ENCODE measurements at regions not wholly inside any gene's neighbourhood (a gene's known extent, or its start where the extent isn't known, plus 50 kb on each side); places are given as distances from the start of the nearest gene placed in this dataset.

- DNase-seq: no peak
- Mint-ChIP-seq H3K36me3 (ENCODE audit: low read depth) (no peaks in the 10 kb centered on the region), H3K27me3 (ENCODE audit: low read depth, poor library complexity) (no peaks in the 10 kb centered on the region), H3K4me1 (no peaks in the 10 kb centered on the region), H3K27ac (no peak overlapping the region), H3K4me3 (no peak overlapping the region), H3K9me3 (no peaks in the 10 kb centered on the region)
- no peak for TF ChIP-seq CTCF (IDR thresholded peaks at IDR 0.05)
Measured at GRCh38 chr1:194374649-194375048, 1188.2 kb upstream of the B3GALT2 start.

- Mint-ChIP-seq H3K36me3 (ENCODE audit: low read depth) (no peaks in the 10 kb centered on the region), H3K27ac (no peak overlapping the region), H3K27me3 (ENCODE audit: low read depth, poor library complexity) (no peaks in the 10 kb centered on the region), H3K9me3 (no peaks in the 10 kb centered on the region), H3K4me1 (no peaks in the 10 kb centered on the region), H3K4me3 (no peak overlapping the region)
- DNase-seq: no peak
- TF ChIP-seq CTCF (IDR thresholded peaks at IDR 0.05): no peak
Measured at GRCh38 chr1:194372266-194372665, 1185.9 kb upstream of the B3GALT2 start.

- DNase-seq: no peak
- Mint-ChIP-seq H3K4me3 (no peak overlapping the region), H3K27me3 (ENCODE audit: low read depth, poor library complexity) (no peaks in the 10 kb centered on the region), H3K4me1 (no peaks in the 10 kb centered on the region), H3K27ac (no peak overlapping the region), H3K36me3 (ENCODE audit: low read depth) (no peaks in the 10 kb centered on the region), H3K9me3 (no peaks in the 10 kb centered on the region)
- no peak for TF ChIP-seq CTCF (IDR thresholded peaks at IDR 0.05)
Measured at GRCh38 chr1:194369622-194370021, 1183.2 kb upstream of the B3GALT2 start.

- no peak for DNase-seq
- Mint-ChIP-seq H3K27me3 (ENCODE audit: low read depth, poor library complexity) (no peaks in the 10 kb centered on the region), H3K4me1 (no peaks in the 10 kb centered on the region), H3K4me3 (no peak overlapping the region), H3K27ac (no peak overlapping the region), H3K9me3 (no peaks in the 10 kb centered on the region), H3K36me3 (ENCODE audit: low read depth) (no peaks in the 10 kb centered on the region)
- TF ChIP-seq CTCF (IDR thresholded peaks at IDR 0.05): no peak
Measured at GRCh38 chr1:194369060-194369459, 1182.6 kb upstream of the B3GALT2 start.

- Mint-ChIP-seq H3K4me3 (no peak overlapping the region), H3K27me3 (ENCODE audit: low read depth, poor library complexity) (peaks cover 5% of the 10 kb centered on the region), H3K4me1 (no peaks in the 10 kb centered on the region), H3K9me3 (no peaks in the 10 kb centered on the region), H3K27ac (no peak overlapping the region), H3K36me3 (ENCODE audit: low read depth) (no peaks in the 10 kb centered on the region)
- TF ChIP-seq CTCF (IDR thresholded peaks at IDR 0.05): no peak
- no peak for DNase-seq
Measured at GRCh38 chr1:194367121-194367520, 1180.7 kb upstream of the B3GALT2 start.

- no peaks in the 10 kb centered on the region for H3K36me3 Mint-ChIP-seq (ENCODE audit: low read depth)
- no peaks in the 10 kb centered on the region for H3K9me3 Mint-ChIP-seq
- no peak overlapping the region for H3K4me3 Mint-ChIP-seq
- no peak overlapping the region for H3K27ac Mint-ChIP-seq
- H3K27me3 Mint-ChIP-seq (ENCODE audit: low read depth, poor library complexity): peaks cover 5% of the 10 kb centered on the region
- no peaks in the 10 kb centered on the region for H3K4me1 Mint-ChIP-seq
- no peak for TF ChIP-seq CTCF (IDR thresholded peaks at IDR 0.05)
- no peak for DNase-seq
Measured at GRCh38 chr1:194366705-194367104, 1180.3 kb upstream of the B3GALT2 start.
